HepG2 (cell line): ENCODE measurements at regions not wholly inside any gene's neighbourhood (a gene's known extent, or its start where the extent isn't known, plus 50 kb on each side); places are given as distances from the start of the nearest gene placed in this dataset.

Source experiments
- CC2D1A ChIP-seq: sonication (generic); formaldehyde crosslinking; IDR thresholded peaks from 2 replicates; pipeline ENCODE4 v1.8.1; 2023; ENCODE audit warnings: mild to moderate bottlenecking, missing genetic modification reagents
- DMTF1 ChIP-seq: sonication (generic); formaldehyde crosslinking; IDR thresholded peaks from 2 replicates; pipeline ENCODE4 v1.4.0; 2020; ENCODE audit warnings: mild to moderate bottlenecking, missing genetic modification reagents
- ELF3 ChIP-seq: IDR thresholded peaks from 2 replicates; pipeline ENCODE4 v1.6.1; 2016; ENCODE audit warnings: missing genetic modification reagents, missing compliant biosample characterization
- FOXA1 ChIP-seq, 2 experiments: fragments of 450-650 bp in 1 of 2; sonication (generic) in 1 of 2; formaldehyde crosslinking in 1 of 2; IDR thresholded peaks; 2 replicates each; pipeline versions ENCODE4 v1.4.0 to v1.6.1; 2016 to 2020; ENCODE audit warnings: missing genetic modification reagents in 1 of 2
- FOXJ3 ChIP-seq: sonication (generic); formaldehyde crosslinking; IDR thresholded peaks from 2 replicates; pipeline ENCODE4 v1.4.0; 2020; ENCODE audit warnings: missing genetic modification reagents, mild to moderate bottlenecking, borderline replicate concordance
- FOXO4 ChIP-seq: sonication (generic); formaldehyde crosslinking; conservative IDR thresholded peaks from 2 replicates; pipeline ENCODE4 v1.8.1; 2023; ENCODE audit warnings: missing genetic modification reagents
- GPN1 ChIP-seq: sonication (generic); formaldehyde crosslinking; IDR thresholded peaks from 2 replicates; pipeline ENCODE4 v1.5.1; 2020; ENCODE audit warnings: missing genetic modification reagents, borderline replicate concordance
- HES4 ChIP-seq: sonication (generic); formaldehyde crosslinking; IDR thresholded peaks from 2 replicates; pipeline ENCODE4 v1.9.0; 2021; ENCODE audit warnings: mild to moderate bottlenecking, missing genetic modification reagents, borderline replicate concordance
- KAT8 ChIP-seq: IDR thresholded peaks from 2 replicates; pipeline ENCODE4 v1.6.1; 2016; ENCODE audit warnings: missing genetic modification reagents, missing compliant biosample characterization
- PAF1 ChIP-seq: IDR thresholded peaks from 2 replicates; pipeline ENCODE4 v1.6.1; 2016; ENCODE audit warnings: missing genetic modification reagents, missing compliant biosample characterization
- PATZ1 ChIP-seq: sonication (generic); formaldehyde crosslinking; IDR thresholded peaks from 2 replicates; pipeline ENCODE4 v1.4.0; 2020; ENCODE audit warnings: missing genetic modification reagents
- SCMH1 ChIP-seq: sonication (generic); formaldehyde crosslinking; IDR thresholded peaks from 2 replicates; pipeline ENCODE4 v1.9.0; 2021; ENCODE audit warnings: missing genetic modification reagents, mild to moderate bottlenecking, borderline replicate concordance
- TBX2 ChIP-seq: sonication (generic); formaldehyde crosslinking; IDR thresholded peaks from 2 replicates; pipeline ENCODE4 v1.5.0; 2020; ENCODE audit warnings: missing genetic modification reagents, mild to moderate bottlenecking, borderline replicate concordance
- ZFP37 ChIP-seq: sonication (generic); formaldehyde crosslinking; IDR thresholded peaks from 2 replicates; pipeline ENCODE4 v1.4.0; 2020; ENCODE audit warnings: missing genetic modification reagents, borderline replicate concordance
- ZNF124 ChIP-seq: sonication (generic); formaldehyde crosslinking; IDR thresholded peaks from 2 replicates; pipeline ENCODE4 v1.4.0; 2020; ENCODE audit warnings: missing genetic modification reagents
- ZNF326 ChIP-seq: sonication (generic); formaldehyde crosslinking; IDR thresholded peaks from 2 replicates; pipeline ENCODE4 v1.4.0; 2020; ENCODE audit warnings: missing genetic modification reagents, borderline replicate concordance
- TF ChIP-seq, protein P1 (sequence below): sonication (generic); formaldehyde crosslinking; IDR thresholded peaks from 2 replicates; pipeline ENCODE4 v1.4.0; 2020; ENCODE audit warnings: missing genetic modification reagents
- TF ChIP-seq, protein P2 (sequence below): sonication (generic); formaldehyde crosslinking; IDR thresholded peaks from 2 replicates; pipeline ENCODE4 v1.4.0; 2020; ENCODE audit warnings: mild to moderate bottlenecking, missing genetic modification reagents
- TF ChIP-seq, protein P3 (sequence below): sonication (generic); formaldehyde crosslinking; conservative IDR thresholded peaks from 2 replicates; pipeline ENCODE4 v1.4.0; 2020; ENCODE audit warnings: missing genetic modification reagents
- TF ChIP-seq, protein P4 (sequence below): fragments of 450-650 bp; IDR thresholded peaks from 2 replicates; pipeline ENCODE4 v1.6.1; 2016

- TF ChIP-seq, protein P1, sequence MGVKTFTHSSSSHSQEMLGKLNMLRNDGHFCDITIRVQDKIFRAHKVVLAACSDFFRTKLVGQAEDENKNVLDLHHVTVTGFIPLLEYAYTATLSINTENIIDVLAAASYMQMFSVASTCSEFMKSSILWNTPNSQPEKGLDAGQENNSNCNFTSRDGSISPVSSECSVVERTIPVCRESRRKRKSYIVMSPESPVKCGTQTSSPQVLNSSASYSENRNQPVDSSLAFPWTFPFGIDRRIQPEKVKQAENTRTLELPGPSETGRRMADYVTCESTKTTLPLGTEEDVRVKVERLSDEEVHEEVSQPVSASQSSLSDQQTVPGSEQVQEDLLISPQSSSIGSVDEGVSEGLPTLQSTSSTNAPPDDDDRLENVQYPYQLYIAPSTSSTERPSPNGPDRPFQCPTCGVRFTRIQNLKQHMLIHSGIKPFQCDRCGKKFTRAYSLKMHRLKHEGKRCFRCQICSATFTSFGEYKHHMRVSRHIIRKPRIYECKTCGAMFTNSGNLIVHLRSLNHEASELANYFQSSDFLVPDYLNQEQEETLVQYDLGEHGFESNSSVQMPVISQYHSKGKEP (CRISPR knock-in tag), result no peak
- TF ChIP-seq FOXO4 (CRISPR knock-in tag) (no peak), TBX2 (CRISPR knock-in tag) (no peak), ZNF326 (no peak), HES4 (CRISPR knock-in tag) (no peak), ZFP37 (CRISPR knock-in tag) (no peak), CC2D1A (CRISPR knock-in tag) (no peak), SCMH1 (CRISPR knock-in tag) (no peak), ELF3 (CRISPR knock-in tag) (0 out of 2 replicates have a peak, but pooled peaks have one; percentile 31), ZNF124 (CRISPR knock-in tag) (no peak), GPN1 (CRISPR knock-in tag) (no peak), FOXJ3 (CRISPR knock-in tag) (no peak), PATZ1 (CRISPR knock-in tag) (0 out of 2 replicates have a peak, but pooled peaks have one; percentile 19), PAF1 (CRISPR knock-in tag) (no peak), DMTF1 (CRISPR knock-in tag) (no peak), KAT8 (no peak), FOXA1 (IDR thresholded peaks at IDR 0.05) (no peak), FOXA1 (CRISPR knock-in tag; IDR thresholded peaks at IDR 0.05) (no peak)
- TF ChIP-seq, protein P2, sequence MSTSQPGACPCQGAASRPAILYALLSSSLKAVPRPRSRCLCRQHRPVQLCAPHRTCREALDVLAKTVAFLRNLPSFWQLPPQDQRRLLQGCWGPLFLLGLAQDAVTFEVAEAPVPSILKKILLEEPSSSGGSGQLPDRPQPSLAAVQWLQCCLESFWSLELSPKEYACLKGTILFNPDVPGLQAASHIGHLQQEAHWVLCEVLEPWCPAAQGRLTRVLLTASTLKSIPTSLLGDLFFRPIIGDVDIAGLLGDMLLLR (CRISPR knock-in tag), result no peak
- TF ChIP-seq, protein P3, sequence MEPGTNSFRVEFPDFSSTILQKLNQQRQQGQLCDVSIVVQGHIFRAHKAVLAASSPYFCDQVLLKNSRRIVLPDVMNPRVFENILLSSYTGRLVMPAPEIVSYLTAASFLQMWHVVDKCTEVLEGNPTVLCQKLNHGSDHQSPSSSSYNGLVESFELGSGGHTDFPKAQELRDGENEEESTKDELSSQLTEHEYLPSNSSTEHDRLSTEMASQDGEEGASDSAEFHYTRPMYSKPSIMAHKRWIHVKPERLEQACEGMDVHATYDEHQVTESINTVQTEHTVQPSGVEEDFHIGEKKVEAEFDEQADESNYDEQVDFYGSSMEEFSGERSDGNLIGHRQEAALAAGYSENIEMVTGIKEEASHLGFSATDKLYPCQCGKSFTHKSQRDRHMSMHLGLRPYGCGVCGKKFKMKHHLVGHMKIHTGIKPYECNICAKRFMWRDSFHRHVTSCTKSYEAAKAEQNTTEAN (CRISPR knock-in tag), result no peak
- TF ChIP-seq, protein P4, sequence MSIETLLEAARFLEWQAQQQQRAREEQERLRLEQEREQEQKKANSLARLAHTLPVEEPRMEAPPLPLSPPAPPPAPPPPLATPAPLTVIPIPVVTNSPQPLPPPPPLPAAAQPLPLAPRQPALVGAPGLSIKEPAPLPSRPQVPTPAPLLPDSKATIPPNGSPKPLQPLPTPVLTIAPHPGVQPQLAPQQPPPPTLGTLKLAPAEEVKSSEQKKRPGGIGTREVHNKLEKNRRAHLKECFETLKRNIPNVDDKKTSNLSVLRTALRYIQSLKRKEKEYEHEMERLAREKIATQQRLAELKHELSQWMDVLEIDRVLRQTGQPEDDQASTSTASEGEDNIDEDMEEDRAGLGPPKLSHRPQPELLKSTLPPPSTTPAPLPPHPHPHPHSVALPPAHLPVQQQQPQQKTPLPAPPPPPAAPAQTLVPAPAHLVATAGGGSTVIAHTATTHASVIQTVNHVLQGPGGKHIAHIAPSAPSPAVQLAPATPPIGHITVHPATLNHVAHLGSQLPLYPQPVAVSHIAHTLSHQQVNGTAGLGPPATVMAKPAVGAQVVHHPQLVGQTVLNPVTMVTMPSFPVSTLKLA, result peak; percentile 17; the same call in 1 of the 2 replicates
Measured at GRCh38 chr2:238513346-238513745, 86.6 kb downstream of the ASB1 start (continued).
